Upper lobe of left lung (tissue), 6 donors: ENCODE measurements at regions not wholly inside any gene's neighbourhood (a gene's known extent, or its start where the extent isn't known, plus 50 kb on each side); places are given as distances from the start of the nearest gene placed in this dataset.

ENCODE experiments used
- ATAC-seq, 2 donors: fragments of 200-7000 bp; cut with Tn5 transposase; one replicate each; pipeline ENCODE4 v1.9.1; 2022; ENCODE audit warnings: mild to moderate bottlenecking in 2 of 2, moderate library complexity in 2 of 2; ENCODE audit not compliant: low FRiP score in 2 of 2
- DNase-seq, 2 donors: peaks; one replicate each; pipeline ENCODE4 v3.0.0-alpha.2; 2019 to 2020
- H3K27ac ChIP-seq, 4 donors: fragments of 200-600 bp; sonication (generic); one replicate each; pipeline ENCODE4 v1.5.1; 2016 to 2019
- H3K27me3 ChIP-seq, 4 donors: fragments of 200-600 bp; sonication (generic); one replicate each; pipeline ENCODE4 v1.5.1; 2017 to 2019
- H3K36me3 ChIP-seq, 4 donors: fragments of 200-600 bp; sonication (generic); one replicate each; pipeline ENCODE4 v1.5.1; 2016 to 2019
- H3K4me1 ChIP-seq, 4 donors: fragments of 200-600 bp; sonication (generic); one replicate each; pipeline ENCODE4 v1.5.1; 2018 to 2019
- H3K4me3 ChIP-seq, 4 donors: fragments of 200-600 bp; sonication (generic); one replicate each; pipeline ENCODE4 v1.5.1; 2017 to 2019; ENCODE audit warnings: mild to moderate bottlenecking in 2 of 4, moderate library complexity in 1 of 4
- H3K9me3 ChIP-seq, 4 donors: fragments of 200-600 bp; sonication (generic); one replicate each; pipeline ENCODE4 v1.5.1; 2018 to 2019
- CTCF ChIP-seq, 6 experiments: fragments of 450-650 bp in 4 of 6; fragments of 200-600 bp in 2 of 6; sonication (generic) in 2 of 6; IDR thresholded peaks; one replicate each; pipeline ENCODE4 v1.5.1; 2016 to 2019; ENCODE audit warnings: antibody characterized with exemption in 6 of 6
- EP300 ChIP-seq, 4 donors: sonication (generic); formaldehyde crosslinking; IDR thresholded peaks; one replicate each; pipeline ENCODE4 v1.5.1; 2017; ENCODE audit warnings: antibody characterized with exemption in 4 of 4, control low read depth in 2 of 4
- POLR2A ChIP-seq, 4 donors: fragments of 450-650 bp; IDR thresholded peaks; one replicate each; pipeline ENCODE4 v1.5.1; 2016 to 2017; ENCODE audit warnings: antibody characterized with exemption in 4 of 4, mild to moderate bottlenecking in 2 of 4
- POLR2AphosphoS5 ChIP-seq, 2 donors: sonication (generic); formaldehyde crosslinking; IDR thresholded peaks; one replicate each; pipeline ENCODE4 v1.5.1; 2017; ENCODE audit warnings: antibody characterized with exemption in 2 of 2
- WGBS, 2 donors: methylation state at CpG; one replicate each; pipeline ENCODE4 v1.1.5; 2017 to 2018; 5-methylcytosine and 5-hydroxymethylcytosine counted together
- donor health status: DM: no; HTN: no; CAD: no; lungs with moderate emphysema.
- donor health status: DM: no; HTN: yes; CAD: no; lungs with severe emphysema.

DNA sequence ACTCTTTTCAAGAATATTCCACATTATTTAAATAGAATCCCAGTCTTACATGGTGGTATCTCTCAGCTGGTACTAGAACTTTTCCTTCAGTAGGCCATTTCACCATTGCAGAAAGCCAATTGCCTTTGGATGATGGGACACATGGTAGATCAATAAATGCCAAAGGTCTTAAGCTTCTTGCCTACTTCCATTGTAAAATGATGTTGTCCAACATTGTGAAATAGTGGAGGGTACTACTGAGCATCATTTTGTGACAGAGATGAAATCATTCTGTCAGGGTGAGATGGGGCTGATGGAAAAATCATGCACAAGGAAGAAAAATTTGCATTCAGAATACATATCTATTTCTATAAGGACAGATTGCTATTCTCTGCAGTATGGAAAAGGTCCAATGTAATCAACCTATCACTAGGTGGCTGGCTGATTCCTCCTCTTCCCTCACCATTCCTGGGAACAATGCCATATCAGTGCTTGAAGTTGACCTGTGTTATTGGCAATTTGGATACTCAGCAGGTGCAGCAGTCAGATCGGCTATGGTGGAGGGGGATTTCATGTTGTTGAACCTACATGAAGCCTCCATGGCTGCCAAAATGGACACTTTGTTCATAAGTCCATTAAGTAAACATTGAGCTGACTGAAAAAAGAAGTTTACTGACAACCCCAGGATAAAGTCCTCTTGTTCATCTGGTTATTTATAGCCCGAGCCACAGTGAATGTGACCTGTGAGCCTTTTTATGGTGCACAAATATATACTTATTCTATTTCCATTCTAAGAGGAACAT, 596.9 kb upstream of the ARPP21 start:
- ATAC-seq (no peak), DNase-seq (no peak)
- H3K4me3 ChIP-seq = no peak overlapping the region
- H3K27me3 ChIP-seq = no peaks in the 10 kb centered on the region
- no peaks in the 10 kb centered on the region for H3K4me1 ChIP-seq
- no peaks in the 10 kb centered on the region for H3K9me3 ChIP-seq
- 60 to 75% methylated on average over 2 of the region's 2 CpGs for WGBS, 2 donors
- TF ChIP-seq POLR2A (IDR thresholded peaks at IDR 0.05) (no peak), CTCF (IDR thresholded peaks at IDR 0.05) (no peak), POLR2AphosphoS5 (IDR thresholded peaks at IDR 0.05) (no peak), EP300 (IDR thresholded peaks at IDR 0.05) (no peak)
- no peaks in the 10 kb centered on the region for H3K36me3 ChIP-seq
- H3K27ac ChIP-seq = no peak overlapping the region

DNA sequence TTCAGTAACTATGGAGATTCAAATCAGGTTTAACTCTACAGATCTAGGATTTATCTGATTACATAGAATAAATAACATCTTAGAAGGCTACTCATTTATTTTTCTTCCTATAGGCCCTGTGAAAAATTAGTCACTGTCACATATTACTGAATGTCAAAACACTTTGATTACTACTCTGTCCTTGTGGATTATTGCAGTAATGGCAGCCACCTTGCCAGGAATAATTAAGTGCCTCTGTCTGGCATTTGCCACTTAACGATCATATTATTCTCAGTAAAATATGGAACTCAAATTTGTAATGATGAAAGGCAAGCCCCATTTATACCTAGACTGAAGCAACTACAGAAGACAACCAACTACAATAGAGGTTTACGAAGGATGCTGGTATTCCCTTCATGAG, 596.3 kb upstream of the ARPP21 start:
- DNase-seq = no peak
- Histone ChIP-seq H3K27ac (no peak overlapping the region), H3K9me3 (no peaks in the 10 kb centered on the region), H3K4me1 (no peaks in the 10 kb centered on the region), H3K36me3 (no peaks in the 10 kb centered on the region), H3K27me3 (no peaks in the 10 kb centered on the region), H3K4me3 (no peak overlapping the region)
- TF ChIP-seq POLR2A (IDR thresholded peaks at IDR 0.05) (no peak), POLR2AphosphoS5 (IDR thresholded peaks at IDR 0.05) (no peak), EP300 (IDR thresholded peaks at IDR 0.05) (no peak), CTCF (IDR thresholded peaks at IDR 0.05) (no peak)
- no peak for ATAC-seq
- 88 to 98% methylated on average over 2 of the region's 2 CpGs for WGBS, 2 donors

- ATAC-seq = no peak
- 80 to 84% methylated on average over 1 of the region's 1 CpG for WGBS, 2 donors
- Histone ChIP-seq H3K9me3 (no peaks in the 10 kb centered on the region), H3K4me3 (no peak overlapping the region), H3K27ac (no peak overlapping the region), H3K27me3 (no peaks in the 10 kb centered on the region), H3K36me3 (no peaks in the 10 kb centered on the region), H3K4me1 (no peaks in the 10 kb centered on the region)
- no peak for TF ChIP-seq POLR2A (IDR thresholded peaks at IDR 0.05)
- TF ChIP-seq CTCF (IDR thresholded peaks at IDR 0.05) = no peak
- no peak for TF ChIP-seq EP300 (IDR thresholded peaks at IDR 0.05)
- no peak for DNase-seq
Observed at GRCh38 chr3:35044190-35044589, 595.1 kb upstream of the ARPP21 start.

DNA sequence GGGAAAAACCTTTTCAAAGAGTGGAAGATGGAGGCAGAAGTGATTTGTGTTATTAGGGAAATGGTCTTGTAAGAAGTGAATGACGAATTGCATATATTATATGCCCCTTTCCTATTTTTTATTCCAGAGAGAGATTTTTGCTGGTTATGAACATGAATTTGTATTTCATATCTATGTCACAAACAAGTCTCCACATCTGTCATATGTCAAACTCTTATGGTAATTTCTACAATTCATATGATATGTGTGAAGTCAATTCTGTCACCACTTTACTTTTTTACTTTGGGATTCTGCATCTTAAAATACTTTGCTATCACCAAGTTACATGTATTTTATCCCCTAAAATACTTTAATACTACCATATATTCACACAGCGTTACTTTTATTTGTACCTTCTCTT, 594.2 kb upstream of the ARPP21 start:
- Histone ChIP-seq H3K27ac (no peak overlapping the region), H3K4me3 (no peak overlapping the region), H3K36me3 (no peaks in the 10 kb centered on the region), H3K9me3 (no peaks in the 10 kb centered on the region), H3K4me1 (no peaks in the 10 kb centered on the region), H3K27me3 (no peaks in the 10 kb centered on the region)
- no peak for TF ChIP-seq POLR2A (IDR thresholded peaks at IDR 0.05)
- no peak for TF ChIP-seq EP300 (IDR thresholded peaks at IDR 0.05)
- no peak for TF ChIP-seq CTCF (IDR thresholded peaks at IDR 0.05)
- TF ChIP-seq POLR2AphosphoS5 (IDR thresholded peaks at IDR 0.05) = no peak
- DNase-seq = no peak
- no peak for ATAC-seq
- WGBS, 2 donors = 90% methylated on average over 2 of the region's 2 CpGs

DNA sequence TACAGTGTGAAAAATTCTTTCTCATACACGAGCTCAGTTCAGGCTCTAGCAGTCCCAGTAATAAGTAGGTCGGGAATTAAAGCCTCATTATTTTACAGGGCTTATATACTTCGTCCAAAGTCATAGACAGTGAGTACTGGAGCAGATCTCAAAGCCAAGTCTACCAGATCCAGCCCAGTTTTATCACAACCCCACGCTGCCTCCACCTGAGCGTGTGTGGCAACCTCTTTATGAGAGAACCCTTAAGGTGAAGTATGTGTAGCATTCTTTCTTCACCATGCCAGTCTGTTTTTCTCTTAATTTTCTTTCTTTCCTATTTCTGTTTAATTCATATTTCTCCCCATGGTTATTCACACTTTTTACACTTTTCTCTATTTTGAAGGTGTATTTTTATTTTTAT, 574.6 kb upstream of the ARPP21 start:
- no peaks in the 10 kb centered on the region for H3K4me1 ChIP-seq
- WGBS, 2 donors = 59 to 60% methylated on average over 5 of the region's 5 CpGs
- H3K36me3 ChIP-seq = no peaks in the 10 kb centered on the region
- no peak overlapping the region for H3K4me3 ChIP-seq
- H3K27me3 ChIP-seq = no peaks in the 10 kb centered on the region
- TF ChIP-seq EP300 (IDR thresholded peaks at IDR 0.05) (no peak), POLR2AphosphoS5 (IDR thresholded peaks at IDR 0.05) (no peak), CTCF (IDR thresholded peaks at IDR 0.05) (no peak), POLR2A (IDR thresholded peaks at IDR 0.05) (no peak)
- ATAC-seq = no peak
- H3K9me3 ChIP-seq = no peaks in the 10 kb centered on the region
- DNase-seq = no peak
- no peak overlapping the region for H3K27ac ChIP-seq
